Retina (tissue), 1 donor: ENCODE measurements at regions not wholly inside any gene's neighbourhood (a gene's known extent, or its start where the extent isn't known, plus 50 kb on each side); places are given as distances from the start of the nearest gene placed in this dataset.

Source experiments
- DNase-seq: peaks from one replicate; pipeline ENCODE4 v3.0.0-alpha.2; 2016

GRCh38 chr4:22336822-22337221, 179.0 kb downstream of the ADGRA3 start:
- no peak for DNase-seq

GRCh38 chr4:22334155-22334554, 181.7 kb downstream of the ADGRA3 start:
- DNase-seq = no peak

- no peak for DNase-seq
Measured at GRCh38 chr4:22324422-22324821, 191.4 kb downstream of the ADGRA3 start.

- no peak for DNase-seq
Measured at GRCh38 chr4:22323691-22324090, 192.2 kb downstream of the ADGRA3 start.

- no peak for DNase-seq
Measured at GRCh38 chr4:22322996-22323395, 192.9 kb downstream of the ADGRA3 start.

GRCh38 chr4:22315628-22316027, 200.2 kb downstream of the ADGRA3 start:
- DNase-seq = no peak

GRCh38 chr4:22313976-22314375, 201.9 kb downstream of the ADGRA3 start:
- no peak for DNase-seq

GRCh38 chr4:22312113-22312512, 203.8 kb downstream of the ADGRA3 start:
- DNase-seq = no peak

GRCh38 chr4:22301253-22301652, 214.6 kb downstream of the ADGRA3 start:
- DNase-seq = no peak

GRCh38 chr4:22299678-22300077, 216.2 kb downstream of the ADGRA3 start:
- no peak for DNase-seq

GRCh38 chr4:22287631-22288030, 228.2 kb downstream of the ADGRA3 start:
- no peak for DNase-seq

- DNase-seq = no peak
Measured at GRCh38 chr4:22268350-22269025, 247.4 kb downstream of the ADGRA3 start.

GRCh38 chr4:22264261-22264660, 251.6 kb downstream of the ADGRA3 start:
- DNase-seq = no peak

- no peak for DNase-seq
Measured at GRCh38 chr4:22253431-22253830, 262.4 kb downstream of the ADGRA3 start.

- no peak for DNase-seq
Measured at GRCh38 chr4:22246847-22247246, 269.0 kb downstream of the ADGRA3 start.

- no peak for DNase-seq
Measured at GRCh38 chr4:22245294-22245693, 270.6 kb downstream of the ADGRA3 start.

GRCh38 chr4:22241415-22241814, 274.5 kb downstream of the ADGRA3 start:
- no peak for DNase-seq

GRCh38 chr4:22240814-22241213, 275.1 kb downstream of the ADGRA3 start:
- DNase-seq = no peak

GRCh38 chr4:22238742-22239141, 277.1 kb downstream of the ADGRA3 start:
- DNase-seq = peak; percentile 6

GRCh38 chr4:22237846-22238494, 277.9 kb downstream of the ADGRA3 start:
- DNase-seq = peak; percentile 8

- no peak for DNase-seq
Measured at GRCh38 chr4:22237155-22237751, 278.6 kb downstream of the ADGRA3 start.

GRCh38 chr4:22235698-22236097, 280.2 kb downstream of the ADGRA3 start:
- DNase-seq = peak; percentile 54

- DNase-seq = no peak
Measured at GRCh38 chr4:22233230-22233629, 282.6 kb downstream of the ADGRA3 start.

- no peak for DNase-seq
Measured at GRCh38 chr4:22220965-22221364, 272.4 kb upstream of the KCNIP4 start.
